ENCODE measurements at regions not wholly inside any gene's neighbourhood (a gene's known extent, or its start where the extent isn't known, plus 50 kb on each side); places are given as distances from the start of the nearest gene placed in this dataset.

DNA sequence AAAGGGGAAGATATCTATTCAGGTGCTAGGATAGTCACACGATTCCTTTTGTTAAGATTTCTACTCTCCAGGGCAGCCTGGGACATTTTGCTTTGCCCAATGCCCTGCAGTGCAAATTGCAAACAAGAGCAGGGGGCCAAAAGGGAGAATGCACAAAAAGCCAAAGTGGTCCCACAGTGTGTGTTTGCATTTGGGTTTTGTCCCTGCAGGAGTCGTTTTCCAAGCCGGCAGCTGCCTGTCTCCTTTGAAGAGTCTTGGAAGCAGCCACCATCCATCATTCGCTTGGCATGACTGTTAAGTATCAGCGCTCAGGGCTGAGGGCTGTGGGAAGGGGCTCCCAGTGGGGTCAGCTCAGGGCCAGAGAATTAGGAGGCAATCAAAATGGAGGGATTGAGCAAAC, 184.7 kb downstream of the MIAT start:
- TF ChIP-seq POLR2A (IDR thresholded peaks at IDR 0.05) (no peak), CTCF (IDR thresholded peaks at IDR 0.05) (no peak)

All from Peyer's patch (tissue), 4 donors.